HG02943 (cell line): ENCODE measurements at regions not wholly inside any gene's neighbourhood (a gene's known extent, or its start where the extent isn't known, plus 50 kb on each side); places are given as distances from the start of the nearest gene placed in this dataset.

Source experiments
- ATAC-seq: cut with Tn5 transposase; IDR thresholded peaks from one replicate; pipeline ENCODE4 v1.9.1; 2021; ENCODE audit warnings: mild to moderate bottlenecking, low read depth, moderate library complexity; ENCODE audit not compliant: unreplicated experiment

- ATAC-seq = no peak
Observed at GRCh38 chr7:130922206-130923112, 188.5 kb upstream of the KLF14 start.

- ATAC-seq = no peak
Observed at GRCh38 chr7:130923365-130923764, 189.4 kb upstream of the KLF14 start.

GRCh38 chr7:130923930-130924329 is 189.9 kb upstream of the KLF14 start:
- no peak for ATAC-seq

GRCh38 chr7:130925136-130925794 is 191.3 kb upstream of the KLF14 start:
- ATAC-seq = no peak

- no peak for ATAC-seq
Observed at GRCh38 chr7:130926001-130926691, 192.1 kb upstream of the KLF14 start.

- ATAC-seq = no peak
Observed at GRCh38 chr7:130927062-130927461, 193.1 kb upstream of the KLF14 start.

GRCh38 chr7:130927564-130927963 is 193.6 kb upstream of the KLF14 start:
- ATAC-seq = no peak

GRCh38 chr7:130929896-130930659 is 196.1 kb upstream of the KLF14 start:
- no peak for ATAC-seq

GRCh38 chr7:130930681-130931080 is 196.7 kb upstream of the KLF14 start:
- ATAC-seq = no peak

GRCh38 chr7:130931423-130931822 is 197.4 kb upstream of the KLF14 start:
- no peak for ATAC-seq

- ATAC-seq = no peak
Observed at GRCh38 chr7:130932088-130932487, 198.1 kb upstream of the KLF14 start.

- no peak for ATAC-seq
Observed at GRCh38 chr7:130932667-130933432, 198.8 kb upstream of the KLF14 start.

GRCh38 chr7:130933919-130934318 is 199.9 kb upstream of the KLF14 start:
- no peak for ATAC-seq

GRCh38 chr7:130935564-130936157 is 201.7 kb upstream of the KLF14 start:
- ATAC-seq = no peak

- ATAC-seq = no peak
Observed at GRCh38 chr7:130936202-130936931, 202.4 kb upstream of the KLF14 start.

GRCh38 chr7:130937016-130937415 is 203.0 kb upstream of the KLF14 start:
- no peak for ATAC-seq

GRCh38 chr7:130937830-130938229 is 203.8 kb upstream of the KLF14 start:
- no peak for ATAC-seq

- no peak for ATAC-seq
Observed at GRCh38 chr7:130938661-130939060, 204.7 kb upstream of the KLF14 start.
